RWPE1 (cell line): ENCODE measurements at regions not wholly inside any gene's neighbourhood (a gene's known extent, or its start where the extent isn't known, plus 50 kb on each side); places are given as distances from the start of the nearest gene placed in this dataset.

Experiments used
- CTCF ChIA-PET: fragments of 350-600 bp; sonication (Branson Sonifier 250); formaldehyde crosslinking; extraction: SDS; loops from one replicate; lab custom pipeline; 2021; lab: Yijun Ruan, JAX
- POLR2A ChIA-PET: fragments of 400-600 bp; formaldehyde crosslinking; extraction: SDS; loops from one replicate; lab custom pipeline; 2020; ENCODE audit warnings: antibody characterized with exemption; ENCODE audit not compliant: low non-redundant PET; lab: Yijun Ruan, JAX
- DNase-seq: peaks from one replicate; pipeline ENCODE4 v3.0.0; 2012; ENCODE audit warnings: low spot score
- H3K27ac ChIP-seq: fragments of 450-650 bp; 2 replicates; pipeline ENCODE4 v1.5.1; 2017
- TF ChIP-seq, protein P1 (sequence below): fragments of 450-650 bp; conservative IDR thresholded peaks from 2 replicates; pipeline ENCODE4 v1.5.1; 2017; ENCODE audit warnings: low read depth, mild to moderate bottlenecking

DNA sequence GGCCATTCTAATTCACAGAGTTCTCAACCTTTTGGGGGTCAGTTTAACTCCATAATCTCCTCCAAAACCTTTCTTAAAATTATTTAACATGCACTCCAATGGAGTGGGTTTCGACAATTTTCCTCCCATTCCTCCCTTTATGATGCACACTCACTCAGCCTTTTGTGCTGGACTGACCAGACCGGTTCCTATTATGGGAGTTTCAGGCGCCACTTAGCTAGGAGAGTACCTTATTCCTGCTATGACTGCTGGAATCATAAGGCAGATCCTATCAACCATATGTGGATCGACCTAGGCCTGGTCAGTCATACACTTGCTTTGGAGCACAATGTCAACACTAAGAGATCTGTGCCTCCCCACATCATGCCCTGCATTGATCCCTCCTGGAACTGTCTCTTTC, 63.9 kb upstream of the MOCS1 start:
- TF ChIP-seq, protein P1, sequence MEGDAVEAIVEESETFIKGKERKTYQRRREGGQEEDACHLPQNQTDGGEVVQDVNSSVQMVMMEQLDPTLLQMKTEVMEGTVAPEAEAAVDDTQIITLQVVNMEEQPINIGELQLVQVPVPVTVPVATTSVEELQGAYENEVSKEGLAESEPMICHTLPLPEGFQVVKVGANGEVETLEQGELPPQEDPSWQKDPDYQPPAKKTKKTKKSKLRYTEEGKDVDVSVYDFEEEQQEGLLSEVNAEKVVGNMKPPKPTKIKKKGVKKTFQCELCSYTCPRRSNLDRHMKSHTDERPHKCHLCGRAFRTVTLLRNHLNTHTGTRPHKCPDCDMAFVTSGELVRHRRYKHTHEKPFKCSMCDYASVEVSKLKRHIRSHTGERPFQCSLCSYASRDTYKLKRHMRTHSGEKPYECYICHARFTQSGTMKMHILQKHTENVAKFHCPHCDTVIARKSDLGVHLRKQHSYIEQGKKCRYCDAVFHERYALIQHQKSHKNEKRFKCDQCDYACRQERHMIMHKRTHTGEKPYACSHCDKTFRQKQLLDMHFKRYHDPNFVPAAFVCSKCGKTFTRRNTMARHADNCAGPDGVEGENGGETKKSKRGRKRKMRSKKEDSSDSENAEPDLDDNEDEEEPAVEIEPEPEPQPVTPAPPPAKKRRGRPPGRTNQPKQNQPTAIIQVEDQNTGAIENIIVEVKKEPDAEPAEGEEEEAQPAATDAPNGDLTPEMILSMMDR, result no peak
- no peak for DNase-seq
- ChIA-PET CTCF (no interaction called here), POLR2A (no interaction called here)
- no peak overlapping the region for H3K27ac ChIP-seq

DNA sequence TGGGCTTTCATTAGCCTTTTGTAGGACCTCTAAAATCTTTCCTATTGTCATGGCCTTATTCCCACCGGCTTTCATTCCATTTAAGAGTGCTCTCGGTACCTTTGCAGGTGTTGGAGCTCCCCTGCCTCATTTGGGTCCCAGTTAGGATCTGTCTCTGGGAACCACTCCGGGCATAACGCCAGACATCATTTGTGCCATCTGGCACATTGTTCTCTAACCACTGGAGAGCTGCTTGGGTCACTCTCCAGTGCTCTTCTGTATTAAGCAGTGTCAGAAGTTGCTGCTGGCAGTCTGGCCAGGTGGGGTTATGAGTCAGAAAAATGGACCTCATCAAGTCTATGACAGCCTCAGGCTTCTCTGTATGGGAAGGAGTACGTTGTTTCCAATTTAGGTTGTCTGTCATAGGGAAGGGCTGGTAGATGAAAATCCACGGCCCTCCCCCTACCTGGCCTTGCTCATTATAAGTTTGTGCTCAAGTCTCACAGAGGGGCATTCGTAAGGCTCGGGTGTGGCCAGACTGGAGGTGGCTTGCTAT, 62.9 kb upstream of the MOCS1 start:
- H3K27ac ChIP-seq, result no peak overlapping the region
- ChIA-PET CTCF (no interaction called here), POLR2A (no interaction called here)
- no peak for DNase-seq
- TF ChIP-seq, protein P1, result no peak

DNA sequence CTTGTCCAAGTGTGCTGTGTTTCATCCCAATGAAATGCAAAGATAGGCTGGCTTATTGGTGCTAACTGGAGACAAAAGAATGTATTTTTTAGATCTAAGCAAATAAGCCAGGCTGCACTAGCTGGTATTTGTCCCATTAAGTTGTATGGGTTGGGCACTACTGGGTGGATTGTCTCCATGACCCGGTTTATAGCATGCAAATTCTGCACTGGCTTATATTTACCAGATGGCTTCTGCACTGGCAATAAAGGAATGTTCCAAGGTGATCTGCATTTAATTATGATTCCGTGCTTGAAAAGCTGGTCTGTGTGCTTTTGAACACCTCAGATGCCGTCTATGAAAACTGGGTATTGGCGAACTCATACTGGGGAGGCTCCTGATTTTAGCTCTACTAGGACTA, 61.4 kb upstream of the MOCS1 start:
- no peak for DNase-seq
- H3K27ac ChIP-seq, result no peak overlapping the region
- POLR2A ChIA-PET, result no interaction called here
- TF ChIP-seq, protein P1, result no peak
- CTCF ChIA-PET, result no interaction called here

- no peak overlapping the region for H3K27ac ChIP-seq
- TF ChIP-seq, protein P1, result no peak
- ChIA-PET CTCF (no interaction called here), POLR2A (no interaction called here)
- DNase-seq, result no peak
Measured at GRCh38 chr6:39992861-39993622, 58.8 kb upstream of the MOCS1 start.
